CMK (cell line): ENCODE measurements at regions not wholly inside any gene's neighbourhood (a gene's known extent, or its start where the extent isn't known, plus 50 kb on each side); places are given as distances from the start of the nearest gene placed in this dataset.

Experiments used
- DNase-seq: peaks from one replicate; pipeline ENCODE4 v3.0.0-alpha.2; 2010; ENCODE audit warnings: low read depth

GRCh38 chr7:88500131-88500530, 193.4 kb upstream of the STEAP4 start:
- DNase-seq, result no peak

GRCh38 chr7:88495881-88496725, 189.4 kb upstream of the STEAP4 start:
- DNase-seq, result no peak

- no peak for DNase-seq
These were observed 185.5 kb upstream of the STEAP4 start for GRCh38 chr7:88492153-88492552.

GRCh38 chr7:88490874-88491273, 184.2 kb upstream of the STEAP4 start:
- DNase-seq, result no peak

DNA sequence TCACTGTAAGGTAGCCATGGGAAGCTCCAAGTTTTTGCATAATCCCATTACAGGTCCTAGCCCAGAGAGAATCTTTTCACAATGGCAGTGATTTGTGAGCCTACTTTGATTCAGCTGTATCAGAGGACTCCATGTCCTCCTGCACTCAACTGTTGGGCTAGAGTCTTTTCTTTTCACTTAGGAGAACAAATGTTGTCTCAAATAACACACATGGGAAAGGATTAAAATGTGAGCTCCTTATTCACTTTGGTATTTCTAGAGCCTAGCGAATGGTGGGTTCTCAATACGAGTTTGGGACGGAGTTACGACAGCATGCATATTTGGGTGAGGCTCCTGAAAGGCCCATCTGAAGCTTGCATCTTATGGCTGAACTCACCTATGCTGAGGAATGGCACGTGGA, 183.5 kb upstream of the STEAP4 start:
- DNase-seq, result no peak

DNA sequence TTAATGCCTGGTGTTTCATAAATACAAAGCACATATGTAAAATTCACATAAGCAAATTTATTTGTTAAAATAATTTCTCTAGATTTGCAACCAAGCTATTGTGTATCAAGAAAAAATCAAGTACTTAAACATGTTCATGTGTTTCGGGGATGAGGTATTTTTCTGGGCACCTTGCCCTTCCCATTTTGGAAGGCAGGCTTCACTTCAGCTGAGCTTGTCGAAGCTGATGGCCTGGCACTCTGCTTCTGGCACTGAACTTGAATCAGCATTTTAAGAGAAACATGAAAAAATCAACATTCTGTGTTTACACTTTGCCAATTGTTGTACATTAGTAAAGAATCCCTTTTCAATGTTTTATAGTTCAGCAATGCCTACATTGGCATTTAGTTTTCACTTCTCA, 179.1 kb upstream of the STEAP4 start:
- DNase-seq, result no peak

DNA sequence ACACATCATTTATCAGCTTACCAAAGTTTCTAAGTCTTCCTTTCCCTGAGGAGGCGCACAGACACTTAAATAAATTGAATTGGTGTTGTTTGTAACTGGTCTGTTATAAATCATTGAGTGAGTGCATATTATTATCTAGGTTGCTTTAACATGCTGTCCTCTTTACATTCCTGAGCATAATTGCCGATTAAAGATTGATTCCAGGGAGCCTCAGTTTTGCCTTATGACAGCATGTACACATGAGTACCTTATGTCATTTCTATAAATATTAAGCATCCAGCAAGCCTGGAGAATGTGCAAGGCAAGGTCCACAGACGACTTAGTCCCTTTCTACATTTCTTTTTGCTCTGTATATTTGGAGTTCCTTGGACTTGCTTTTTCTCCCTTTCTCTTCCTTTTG, 177.9 kb upstream of the STEAP4 start:
- DNase-seq, result no peak

DNA sequence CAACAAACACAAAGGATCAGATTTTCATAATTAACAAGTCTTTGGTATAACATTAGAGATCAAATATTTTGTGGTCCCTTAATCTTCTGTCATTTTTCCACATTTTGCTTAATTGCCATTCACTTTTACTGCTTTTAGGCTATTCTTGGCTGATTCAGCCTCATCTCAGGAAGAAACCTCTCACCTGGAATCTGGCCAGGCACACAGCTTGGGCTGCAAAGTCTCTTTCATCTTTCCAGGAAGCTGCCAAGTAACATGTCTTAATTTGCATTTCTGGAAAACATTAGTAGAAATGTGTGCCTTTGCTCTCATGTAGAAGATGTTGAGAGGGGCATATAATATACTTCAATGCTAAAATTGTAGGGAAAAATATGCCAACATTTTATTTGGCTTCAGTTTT, 174.2 kb upstream of the STEAP4 start:
- no peak for DNase-seq

GRCh38 chr7:88480271-88480670, 173.6 kb upstream of the STEAP4 start:
- DNase-seq, result no peak

DNA sequence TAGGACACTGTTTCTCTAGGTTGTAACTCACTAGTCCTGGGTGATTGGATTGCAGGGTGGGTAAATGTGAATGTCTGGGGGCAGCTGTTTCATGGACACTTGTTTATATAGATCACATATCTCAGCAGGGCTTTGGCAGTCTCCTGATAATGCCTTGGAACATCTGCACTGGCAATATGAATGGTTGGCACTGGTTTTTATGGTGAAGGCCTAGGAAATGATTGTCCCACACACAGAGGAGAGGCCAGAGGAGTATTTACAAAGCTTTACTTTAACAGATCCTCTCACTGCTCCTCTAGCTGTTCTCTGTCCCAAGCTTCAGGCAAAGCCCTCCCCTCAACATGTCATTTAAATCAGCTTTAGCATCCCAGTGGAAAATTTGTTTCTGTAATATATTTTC, 171.3 kb upstream of the STEAP4 start:
- DNase-seq, result no peak

DNA sequence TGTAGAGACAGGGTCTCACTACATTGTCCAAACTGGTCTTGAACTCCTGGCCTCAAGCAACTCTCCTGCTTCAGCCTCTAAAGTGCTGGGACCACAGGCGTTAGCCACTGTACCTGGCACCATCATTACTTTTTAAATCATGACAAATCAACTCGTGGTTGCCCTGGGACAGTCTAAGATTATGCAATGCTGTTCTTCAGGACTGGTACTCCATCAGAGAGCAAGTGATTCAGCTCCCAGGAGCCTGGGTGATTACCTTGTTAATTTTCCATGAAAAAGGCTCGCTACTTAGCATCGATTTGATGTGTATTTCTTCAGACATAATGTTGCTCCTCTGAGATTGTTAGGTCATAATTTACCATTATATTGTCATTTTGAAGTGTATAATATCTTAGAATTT, 158.9 kb upstream of the STEAP4 start:
- no peak for DNase-seq

GRCh38 chr7:88462799-88463198, 156.1 kb upstream of the STEAP4 start:
- DNase-seq, result no peak

DNA sequence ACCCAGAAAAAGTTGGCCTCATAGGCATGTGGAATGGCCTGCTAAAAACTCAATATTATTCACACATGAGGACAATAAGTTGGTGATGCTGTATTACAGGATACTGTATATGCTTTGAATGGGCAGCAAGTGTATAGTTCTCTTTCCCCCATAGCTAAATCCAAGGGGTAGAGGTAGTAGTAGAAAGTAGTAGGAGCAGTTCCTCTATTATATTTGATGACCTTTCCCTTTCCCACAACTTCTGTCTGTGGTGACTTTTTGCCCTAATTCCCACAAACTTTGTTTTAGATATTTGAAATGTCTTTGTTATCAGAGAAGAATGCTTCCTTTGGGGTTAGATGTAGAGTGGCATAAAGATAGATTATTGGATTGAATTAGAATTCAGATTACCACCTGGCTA, 154.0 kb upstream of the STEAP4 start:
- no peak for DNase-seq

DNA sequence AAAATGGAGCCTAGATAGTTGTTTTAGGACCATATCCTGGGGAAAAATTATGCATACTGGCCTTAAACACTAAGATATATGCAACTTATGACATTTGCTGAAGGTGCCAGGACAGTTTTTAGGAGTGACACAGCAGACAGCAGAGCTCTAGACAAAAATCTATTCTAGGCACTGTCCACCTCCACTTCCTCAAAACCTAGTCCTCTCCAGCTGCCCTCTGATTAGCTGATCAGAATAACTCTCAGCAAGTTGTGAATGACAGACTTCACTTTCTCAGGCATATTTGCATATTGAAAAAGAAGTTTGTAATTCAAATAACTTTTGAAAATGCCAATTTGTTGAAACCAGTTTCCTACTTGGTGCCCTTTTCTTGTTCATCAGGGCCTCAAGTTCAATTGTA, 152.3 kb upstream of the STEAP4 start:
- no peak for DNase-seq

DNA sequence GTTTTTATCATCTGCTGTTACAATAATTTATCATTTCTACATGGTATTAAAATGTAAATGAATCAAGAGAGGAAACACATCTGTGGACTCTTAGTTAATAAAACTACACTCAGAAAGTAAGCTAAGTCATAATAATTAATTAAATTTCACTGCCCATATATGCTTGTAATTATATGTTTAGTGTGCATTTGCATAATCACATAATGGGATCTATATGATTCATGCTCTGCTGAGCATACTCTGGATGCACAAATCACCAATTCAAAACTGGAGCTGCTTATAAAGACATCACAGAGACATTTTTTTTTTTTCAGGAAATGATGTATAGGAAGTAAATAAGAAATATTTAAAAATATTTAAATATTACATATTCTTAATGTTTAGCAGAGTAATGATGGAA, 151.6 kb upstream of the STEAP4 start:
- DNase-seq, result no peak

- no peak for DNase-seq
These were observed 150.6 kb upstream of the STEAP4 start for GRCh38 chr7:88457320-88457719.

DNA sequence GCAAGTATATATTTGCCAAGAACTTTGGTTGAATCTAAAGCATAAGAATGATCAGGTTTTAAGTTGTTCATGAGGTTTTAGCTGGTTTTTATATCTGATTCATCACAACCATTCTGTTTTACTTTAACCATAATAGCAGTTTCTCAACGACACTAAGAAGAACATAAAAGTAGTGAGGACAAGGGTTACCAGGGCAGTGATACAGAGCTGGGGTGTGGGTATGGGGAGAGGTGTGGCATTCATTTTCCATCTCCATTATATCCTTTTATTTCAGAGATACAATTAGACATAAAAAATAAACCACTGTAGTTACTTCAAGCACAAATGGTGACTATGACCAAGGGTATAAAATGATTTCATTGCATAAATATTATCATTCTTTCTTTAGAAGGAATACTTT, 149.8 kb upstream of the STEAP4 start:
- DNase-seq, result no peak

DNA sequence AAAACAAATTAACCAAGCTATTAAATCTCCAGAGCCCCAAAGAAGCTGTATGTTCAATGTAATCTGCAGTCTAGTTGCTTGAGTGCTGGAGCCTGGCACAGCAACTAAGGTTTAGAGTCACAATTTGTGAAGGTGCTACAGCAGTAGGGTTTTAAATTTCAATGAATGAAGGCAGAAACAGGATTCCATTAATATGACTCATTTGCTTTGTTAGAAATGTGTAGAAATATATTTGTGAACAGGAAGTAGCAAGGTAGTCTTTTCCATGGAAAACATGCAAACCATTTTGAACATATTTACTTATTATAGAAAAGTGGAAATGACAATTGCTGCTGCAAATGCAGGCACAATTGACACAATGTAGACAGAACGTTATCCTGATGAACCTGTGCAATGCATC, 149.0 kb upstream of the STEAP4 start:
- DNase-seq, result no peak

GRCh38 chr7:88452646-88453045, 146.0 kb upstream of the STEAP4 start:
- no peak for DNase-seq

DNA sequence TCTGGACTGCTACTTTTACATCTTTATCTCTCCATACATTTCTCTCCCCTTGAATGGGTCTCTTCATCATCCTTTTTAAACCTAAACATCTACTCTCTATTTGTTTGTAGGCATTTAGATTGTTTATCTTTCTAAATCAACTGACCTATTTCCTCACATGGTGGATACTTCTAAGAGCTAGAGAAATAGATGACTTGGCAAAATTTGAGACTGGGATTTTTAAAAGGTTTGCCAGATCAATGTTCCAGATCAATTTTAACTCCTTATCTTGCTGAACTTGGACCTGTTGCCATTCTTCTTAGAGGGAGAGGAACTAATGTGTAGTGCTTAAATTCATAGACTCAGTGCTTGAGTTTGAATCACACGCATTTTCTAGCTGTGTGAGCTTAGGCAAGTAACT, 144.2 kb upstream of the STEAP4 start:
- no peak for DNase-seq

DNA sequence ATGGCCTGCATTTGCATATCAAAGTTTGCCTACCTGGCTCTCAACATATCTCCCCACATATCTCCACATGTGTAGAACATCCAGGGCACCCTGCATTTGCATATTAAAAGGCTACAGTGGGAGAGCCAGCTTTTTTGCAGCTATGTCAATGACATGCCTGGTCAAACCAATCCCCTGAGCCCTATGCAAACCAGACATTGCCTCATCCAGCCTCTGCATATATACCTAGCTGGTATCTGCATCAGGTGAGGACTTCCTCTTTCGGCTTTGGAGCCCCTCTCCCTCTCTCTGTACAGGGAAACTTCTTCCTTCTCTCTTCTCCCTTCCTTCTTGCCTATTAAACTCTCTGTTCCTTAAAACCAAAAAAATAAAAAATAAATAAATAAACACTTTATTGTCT, 142.7 kb upstream of the STEAP4 start:
- no peak for DNase-seq

DNA sequence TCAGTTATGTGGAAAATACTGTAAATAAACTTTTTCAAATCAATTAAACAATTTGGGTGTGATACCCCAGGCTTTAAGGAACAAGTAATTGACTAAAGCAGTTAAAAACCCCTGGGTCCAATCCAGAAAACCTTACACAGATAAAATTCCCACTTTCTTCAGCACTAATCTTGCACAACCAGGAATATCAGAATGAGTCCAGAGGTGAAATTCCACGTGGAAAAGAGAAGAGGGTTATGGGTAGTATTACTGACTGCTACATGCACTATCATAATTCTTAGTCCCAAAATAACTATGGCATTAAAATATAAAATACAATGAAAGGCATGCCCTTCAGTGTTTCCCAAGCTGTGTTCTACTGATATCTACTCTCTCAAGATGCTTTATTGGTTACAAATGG, 135.7 kb upstream of the STEAP4 start:
- DNase-seq, result no peak

DNA sequence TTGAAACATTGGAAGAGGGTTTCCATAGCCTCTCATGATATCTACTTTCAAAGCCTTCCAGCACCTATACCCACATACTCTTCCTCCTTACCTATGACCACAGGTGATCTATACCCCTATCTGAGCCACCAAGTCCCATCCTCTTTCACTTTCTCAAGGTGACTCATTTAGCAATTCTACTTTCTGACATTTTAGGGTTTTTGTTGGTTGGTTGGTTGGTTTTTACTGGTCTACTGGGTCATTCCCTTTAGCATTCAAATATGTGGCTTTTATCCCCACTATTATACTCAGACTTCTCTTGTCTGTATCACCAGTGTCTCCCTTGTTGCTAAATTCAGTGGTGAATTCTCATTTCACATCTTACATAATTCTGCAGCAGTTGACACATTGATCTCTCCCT, 130.4 kb upstream of the STEAP4 start:
- DNase-seq, result no peak

GRCh38 chr7:88432301-88432700, 125.6 kb upstream of the STEAP4 start:
- DNase-seq, result no peak
